Thoracic aorta (tissue), 2 donors: ENCODE measurements at regions not wholly inside any gene's neighbourhood (a gene's known extent, or its start where the extent isn't known, plus 50 kb on each side); places are given as distances from the start of the nearest gene placed in this dataset.
"Not testable (repeated sequence)": the region's sequence is repeated elsewhere in the genome, so short reads cannot be mapped to it uniquely, and the experiment has no call there.

ENCODE experiments used
- ATAC-seq: fragments of 150-250 bp; one replicate; pipeline ENCODE4 v1.8.0; 2017; ENCODE audit warnings: low read depth; ENCODE audit not compliant: insufficient number of reproducible peaks, low FRiP score
- DNase-seq: peaks from one replicate; pipeline ENCODE4 v3.0.0-alpha.2; 2020; ENCODE audit warnings: low spot score
- H3K27ac ChIP-seq, 2 donors: fragments of 200-600 bp; sonication (generic); 1 replicate in 1 of 2; 2 replicates in 1 of 2; pipeline ENCODE4 v1.5.1; 2016; ENCODE audit warnings: mild to moderate bottlenecking in 2 of 2, moderate library complexity in 2 of 2
- H3K27me3 ChIP-seq: fragments of 200-600 bp; sonication (generic); replicated peaks from 2 replicates; pipeline ENCODE4 v1.6.0; 2016; ENCODE audit warnings: mild to moderate bottlenecking; ENCODE audit not compliant: insufficient read depth
- H3K36me3 ChIP-seq: fragments of 200-600 bp; sonication (generic); one replicate; pipeline ENCODE4 v1.5.1; 2016
- H3K4me1 ChIP-seq, 2 donors: fragments of 200-600 bp; sonication (generic); 1 replicate in 1 of 2; 2 replicates in 1 of 2; pipeline versions ENCODE4 v1.5.1 to v1.6.0; 2016; ENCODE audit warnings: low read depth in 2 of 2, mild to moderate bottlenecking in 1 of 2; ENCODE audit not compliant: control insufficient read depth in 1 of 2
- H3K4me3 ChIP-seq: fragments of 200-600 bp; sonication (generic); 2 replicates; pipeline ENCODE4 v1.5.1; 2016; ENCODE audit warnings: mild to moderate bottlenecking
- H3K9me3 ChIP-seq: fragments of 200-600 bp; sonication (generic); 2 replicates; pipeline ENCODE4 v1.5.1; 2016
- TF ChIP-seq, protein P1 (sequence below): fragments of 200-600 bp; sonication (generic); IDR thresholded peaks from one replicate; pipeline ENCODE4 v1.5.1; 2019; ENCODE audit warnings: antibody characterized with exemption

GRCh38 chr20:58575776-58576602, 60.8 kb upstream of the APCDD1L start:
- peaks cover 0 to 18% of the 10 kb centered on the region in 2 donors for H3K4me1 ChIP-seq
- ATAC-seq (no peak), DNase-seq (no peak)
- no peak overlapping the region for H3K4me3 ChIP-seq
- no peaks in the 10 kb centered on the region for H3K36me3 ChIP-seq
- H3K27ac ChIP-seq: no peak overlapping the region
- no peaks in the 10 kb centered on the region for H3K9me3 ChIP-seq
- H3K27me3 ChIP-seq: no peaks in the 10 kb centered on the region
- TF ChIP-seq, protein P1, sequence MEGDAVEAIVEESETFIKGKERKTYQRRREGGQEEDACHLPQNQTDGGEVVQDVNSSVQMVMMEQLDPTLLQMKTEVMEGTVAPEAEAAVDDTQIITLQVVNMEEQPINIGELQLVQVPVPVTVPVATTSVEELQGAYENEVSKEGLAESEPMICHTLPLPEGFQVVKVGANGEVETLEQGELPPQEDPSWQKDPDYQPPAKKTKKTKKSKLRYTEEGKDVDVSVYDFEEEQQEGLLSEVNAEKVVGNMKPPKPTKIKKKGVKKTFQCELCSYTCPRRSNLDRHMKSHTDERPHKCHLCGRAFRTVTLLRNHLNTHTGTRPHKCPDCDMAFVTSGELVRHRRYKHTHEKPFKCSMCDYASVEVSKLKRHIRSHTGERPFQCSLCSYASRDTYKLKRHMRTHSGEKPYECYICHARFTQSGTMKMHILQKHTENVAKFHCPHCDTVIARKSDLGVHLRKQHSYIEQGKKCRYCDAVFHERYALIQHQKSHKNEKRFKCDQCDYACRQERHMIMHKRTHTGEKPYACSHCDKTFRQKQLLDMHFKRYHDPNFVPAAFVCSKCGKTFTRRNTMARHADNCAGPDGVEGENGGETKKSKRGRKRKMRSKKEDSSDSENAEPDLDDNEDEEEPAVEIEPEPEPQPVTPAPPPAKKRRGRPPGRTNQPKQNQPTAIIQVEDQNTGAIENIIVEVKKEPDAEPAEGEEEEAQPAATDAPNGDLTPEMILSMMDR: no peak

DNA sequence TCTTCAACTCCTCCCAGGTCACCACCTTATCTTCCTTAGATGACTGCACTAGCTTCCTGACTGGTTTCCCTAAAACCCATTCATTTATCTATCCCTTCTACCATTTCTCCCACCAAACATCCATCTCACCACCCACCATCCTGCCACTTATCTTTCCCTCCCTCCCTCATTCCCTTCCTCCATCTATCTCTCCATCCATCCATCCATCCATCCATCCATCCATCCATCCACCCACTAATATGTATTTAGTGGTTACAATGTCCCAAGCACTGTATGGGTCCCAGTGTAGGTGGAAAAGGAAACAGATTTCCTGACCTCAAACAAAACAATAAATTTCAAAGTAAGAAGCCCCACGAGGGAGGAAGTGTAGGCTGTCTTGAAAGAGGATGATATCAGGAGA, 59.3 kb upstream of the APCDD1L start:
- H3K27ac ChIP-seq: no peak overlapping the region
- no peak overlapping the region for H3K4me3 ChIP-seq
- H3K9me3 ChIP-seq: no peaks in the 10 kb centered on the region
- H3K36me3 ChIP-seq: no peaks in the 10 kb centered on the region
- H3K27me3 ChIP-seq: no peaks in the 10 kb centered on the region
- H3K4me1 ChIP-seq: peaks cover 2 to 27% of the 10 kb centered on the region in 2 donors
- TF ChIP-seq, protein P1: no peak
- DNase-seq (no peak), ATAC-seq (no peak)

- Histone ChIP-seq H3K27ac (no peak overlapping the region), H3K4me3 (no peak overlapping the region), H3K4me1 (peaks cover 2 to 27% of the 10 kb centered on the region in 2 donors), H3K9me3 (no peaks in the 10 kb centered on the region), H3K27me3 (no peaks in the 10 kb centered on the region), H3K36me3 (no peaks in the 10 kb centered on the region)
- DNase-seq: no peak
- TF ChIP-seq, protein P1: no peak
- ATAC-seq: no peak
These were observed 58.8 kb upstream of the APCDD1L start for GRCh38 chr20:58573986-58574385.

DNA sequence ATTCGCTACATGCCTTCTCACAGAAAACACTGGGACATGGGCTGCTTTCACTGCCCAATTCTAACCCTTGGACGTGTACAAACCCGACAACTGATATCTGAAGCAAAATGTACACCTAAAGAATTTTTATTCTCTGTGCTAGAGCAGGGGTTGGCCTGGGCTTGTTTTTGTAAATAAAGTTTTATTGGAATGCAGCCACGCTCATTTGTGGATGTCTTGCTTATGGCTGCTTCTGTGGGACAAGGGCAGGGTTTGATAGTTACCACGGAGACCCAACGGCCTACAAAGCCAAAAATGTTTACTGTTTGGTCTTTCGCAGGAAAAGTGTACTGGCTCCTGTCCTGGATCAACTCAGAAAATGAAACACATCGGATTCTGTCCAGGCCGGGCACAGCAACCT, 58.1 kb upstream of the APCDD1L start:
- no peak for DNase-seq
- Histone ChIP-seq H3K36me3 (no peaks in the 10 kb centered on the region), H3K9me3 (no peaks in the 10 kb centered on the region), H3K27me3 (no peaks in the 10 kb centered on the region), H3K4me1 (peaks cover 2 to 27% of the 10 kb centered on the region in 2 donors), H3K4me3 (no peak overlapping the region), H3K27ac (no peak overlapping the region)
- ATAC-seq: no peak
- TF ChIP-seq, protein P1: no peak

DNA sequence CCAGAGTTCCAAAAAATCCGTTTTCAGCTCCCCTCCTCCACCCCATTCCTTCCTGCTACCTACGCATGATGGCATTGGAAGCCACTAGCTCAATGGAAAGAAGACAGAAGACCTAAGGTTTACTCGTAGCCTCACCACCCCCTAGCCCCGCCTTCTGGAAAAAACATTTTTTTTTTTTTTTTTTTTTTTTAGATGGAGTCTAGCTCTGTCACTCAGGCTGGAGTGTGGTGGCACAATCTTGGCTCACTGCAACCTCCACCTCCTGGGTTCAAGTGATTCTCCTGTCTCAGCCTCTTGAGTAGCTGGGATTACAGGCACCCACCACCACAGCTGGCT, 57.2 kb upstream of the APCDD1L start:
- Histone ChIP-seq H3K4me3 (peak overlapping the region; percentile 39), H3K4me1 (peaks cover 2 to 27% of the 10 kb centered on the region in 2 donors), H3K27ac (peak overlapping the region; percentile 66 to 67)
- H3K36me3 ChIP-seq, DNase-seq, H3K9me3 ChIP-seq, H3K27me3 ChIP-seq, ATAC-seq: not testable (repeated sequence)
